Fibroblast of villous mesenchyme (primary cell): ENCODE measurements at regions not wholly inside any gene's neighbourhood (a gene's known extent, or its start where the extent isn't known, plus 50 kb on each side); places are given as distances from the start of the nearest gene placed in this dataset.

Experiments
- DNase-seq: peaks from one replicate; pipeline ENCODE4 v3.0.0-alpha.2; 2010; ENCODE audit warnings: low read depth
- H3K4me3 ChIP-seq: 2 replicates; pipeline ENCODE4 v1.5.1; 2011; ENCODE audit warnings: low read depth, mild to moderate bottlenecking, low read length
- CTCF ChIP-seq: IDR thresholded peaks from 2 replicates; pipeline ENCODE4 v1.5.1; 2012; ENCODE audit warnings: low read depth, mild to moderate bottlenecking, low read length; ENCODE audit not compliant: insufficient read depth

- DNase-seq: no peak
- H3K4me3 ChIP-seq: no peak overlapping the region
- TF ChIP-seq CTCF: no peak
These were observed 1240.3 kb downstream of the BRD1 start for GRCh38 chr22:48587236-48587865.

GRCh38 chr22:48586799-48587185 lies 1240.9 kb downstream of the BRD1 start:
- TF ChIP-seq CTCF: no peak
- H3K4me3 ChIP-seq: no peak overlapping the region
- DNase-seq: no peak

- DNase-seq: no peak
- H3K4me3 ChIP-seq: no peak overlapping the region
- TF ChIP-seq CTCF: no peak
These were observed 1241.5 kb downstream of the BRD1 start for GRCh38 chr22:48585916-48586798.

GRCh38 chr22:48584170-48584569 lies 1243.5 kb downstream of the BRD1 start:
- TF ChIP-seq CTCF: no peak
- no peak for DNase-seq
- H3K4me3 ChIP-seq: no peak overlapping the region

- no peak overlapping the region for H3K4me3 ChIP-seq
- DNase-seq: no peak
- TF ChIP-seq CTCF: no peak
These were observed 1245.7 kb downstream of the BRD1 start for GRCh38 chr22:48581796-48582469.

GRCh38 chr22:48581205-48581766 lies 1246.4 kb downstream of the BRD1 start:
- no peak overlapping the region for H3K4me3 ChIP-seq
- TF ChIP-seq CTCF: no peak
- no peak for DNase-seq
